Neural crest cell (in vitro differentiated cells): ENCODE measurements at regions not wholly inside any gene's neighbourhood (a gene's known extent, or its start where the extent isn't known, plus 50 kb on each side); places are given as distances from the start of the nearest gene placed in this dataset.
"Not testable (repeated sequence)": the region's sequence is repeated elsewhere in the genome, so short reads cannot be mapped to it uniquely, and the experiment has no call there.

ENCODE experiments used
- DNase-seq: peaks from one replicate; pipeline ENCODE4 v3.0.0; 2021; ENCODE audit warnings: low read depth, mixed read lengths, low spot score
- H3K27ac Mint-ChIP-seq: one replicate; pipeline ENCODE4 v1.8.0; 2021; ENCODE audit warnings: mild to moderate bottlenecking, mixed read lengths; ENCODE audit not compliant: unreplicated experiment
- H3K27me3 Mint-ChIP-seq: 2 replicates; pipeline ENCODE4 v1.8.0; 2021; ENCODE audit warnings: low read depth, mild to moderate bottlenecking, mixed read lengths
- H3K36me3 Mint-ChIP-seq: 2 replicates; pipeline ENCODE4 v1.8.0; 2021; ENCODE audit warnings: low read depth, mild to moderate bottlenecking, mixed read lengths
- H3K4me1 Mint-ChIP-seq: 2 replicates; pipeline ENCODE4 v1.8.0; 2021; ENCODE audit warnings: mixed read lengths
- H3K4me3 Mint-ChIP-seq: one replicate; pipeline ENCODE4 v1.8.0; 2021; ENCODE audit warnings: mild to moderate bottlenecking, mixed read lengths
- H3K9me3 Mint-ChIP-seq: 2 replicates; pipeline ENCODE4 v1.8.0; 2021; ENCODE audit warnings: mixed read lengths
- TF ChIP-seq, protein P1 (sequence below): fragments of 200-600 bp; sonication (generic); conservative IDR thresholded peaks from 2 replicates; pipeline ENCODE4 v1.5.0; 2021; ENCODE audit warnings: antibody characterized with exemption, mild to moderate bottlenecking

DNA sequence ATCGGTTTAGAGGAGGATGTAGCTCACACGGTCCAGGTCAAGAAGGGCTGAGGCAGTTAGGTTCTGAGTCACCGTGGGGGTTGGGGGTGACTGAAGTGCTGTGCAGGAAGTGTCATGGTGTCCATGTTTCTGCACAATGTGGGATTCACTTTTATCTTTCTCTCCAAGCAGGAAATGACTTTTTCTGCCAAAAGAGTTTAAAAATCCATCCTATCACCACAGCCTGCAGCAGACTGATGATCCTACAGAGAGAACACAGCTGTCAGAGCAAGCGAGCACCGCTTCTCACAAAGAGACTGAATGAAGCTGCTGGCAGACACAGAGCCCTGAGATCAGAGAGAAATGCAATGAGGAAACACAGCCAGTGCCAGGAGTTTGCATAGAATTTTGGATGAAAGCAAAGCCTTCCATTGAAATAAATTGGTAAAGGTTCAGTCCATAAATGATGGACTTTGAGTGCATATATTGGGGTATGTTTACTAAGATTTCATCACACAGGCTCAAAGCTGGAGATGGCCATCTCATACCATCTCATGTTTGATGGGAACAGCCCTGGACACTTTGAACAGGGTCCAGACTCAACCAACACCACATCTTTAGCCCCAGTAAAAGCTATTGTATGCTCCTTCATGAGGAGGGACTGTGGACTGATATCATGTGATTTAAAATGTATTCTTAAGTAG lies 213.9 kb upstream of the FBXL7 start:
- no peaks in the 10 kb centered on the region for H3K27me3 Mint-ChIP-seq
- DNase-seq, result no peak

DNA sequence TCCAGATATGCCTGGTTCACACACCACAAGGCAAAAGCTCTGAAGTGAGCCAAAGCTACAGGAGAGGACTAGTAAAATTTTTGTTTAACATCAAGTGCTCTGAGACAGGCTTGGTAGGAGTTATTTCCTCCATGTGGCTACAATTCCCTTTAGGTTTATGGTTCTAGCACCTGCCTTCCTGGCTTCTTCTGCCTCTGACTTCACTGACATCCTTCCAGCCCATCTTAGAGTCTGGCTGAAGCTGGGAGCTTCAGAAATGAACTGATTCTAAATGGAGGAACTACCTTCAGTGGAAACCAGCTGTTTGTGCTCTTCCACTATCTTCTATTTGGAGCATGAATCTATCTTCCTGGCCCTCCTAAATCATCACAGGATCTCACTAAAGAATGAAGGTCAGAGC lies 215.3 kb upstream of the FBXL7 start:
- peaks cover 2% of the 10 kb centered on the region for H3K9me3 Mint-ChIP-seq
- no peaks in the 10 kb centered on the region for H3K36me3 Mint-ChIP-seq
- no peak overlapping the region for H3K27ac Mint-ChIP-seq
- H3K27me3 Mint-ChIP-seq, result no peaks in the 10 kb centered on the region
- TF ChIP-seq, protein P1, sequence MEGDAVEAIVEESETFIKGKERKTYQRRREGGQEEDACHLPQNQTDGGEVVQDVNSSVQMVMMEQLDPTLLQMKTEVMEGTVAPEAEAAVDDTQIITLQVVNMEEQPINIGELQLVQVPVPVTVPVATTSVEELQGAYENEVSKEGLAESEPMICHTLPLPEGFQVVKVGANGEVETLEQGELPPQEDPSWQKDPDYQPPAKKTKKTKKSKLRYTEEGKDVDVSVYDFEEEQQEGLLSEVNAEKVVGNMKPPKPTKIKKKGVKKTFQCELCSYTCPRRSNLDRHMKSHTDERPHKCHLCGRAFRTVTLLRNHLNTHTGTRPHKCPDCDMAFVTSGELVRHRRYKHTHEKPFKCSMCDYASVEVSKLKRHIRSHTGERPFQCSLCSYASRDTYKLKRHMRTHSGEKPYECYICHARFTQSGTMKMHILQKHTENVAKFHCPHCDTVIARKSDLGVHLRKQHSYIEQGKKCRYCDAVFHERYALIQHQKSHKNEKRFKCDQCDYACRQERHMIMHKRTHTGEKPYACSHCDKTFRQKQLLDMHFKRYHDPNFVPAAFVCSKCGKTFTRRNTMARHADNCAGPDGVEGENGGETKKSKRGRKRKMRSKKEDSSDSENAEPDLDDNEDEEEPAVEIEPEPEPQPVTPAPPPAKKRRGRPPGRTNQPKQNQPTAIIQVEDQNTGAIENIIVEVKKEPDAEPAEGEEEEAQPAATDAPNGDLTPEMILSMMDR, result no peak
- peaks cover 8% of the 10 kb centered on the region for H3K4me1 Mint-ChIP-seq
- no peak for DNase-seq
- H3K4me3 Mint-ChIP-seq, result no peak overlapping the region

More for the DNA sequence above, 213.9 kb upstream of the FBXL7 start:
- Mint-ChIP-seq H3K27ac (no peak overlapping the region), H3K4me1 (peaks cover 8% of the 10 kb centered on the region), H3K4me3 (no peak overlapping the region), H3K9me3 (peaks cover 2% of the 10 kb centered on the region), H3K36me3 (no peaks in the 10 kb centered on the region)
- TF ChIP-seq, protein P1, result no peak

- TF ChIP-seq, protein P1, result no peak
- DNase-seq, result no peak
- Mint-ChIP-seq H3K27ac (no peak overlapping the region), H3K9me3 (peaks cover 2% of the 10 kb centered on the region), H3K27me3 (no peaks in the 10 kb centered on the region), H3K36me3 (no peaks in the 10 kb centered on the region), H3K4me3 (no peak overlapping the region), H3K4me1 (peaks cover 8% of the 10 kb centered on the region)
Observed at GRCh38 chr5:15283076-15283475, 216.9 kb upstream of the FBXL7 start.

DNA sequence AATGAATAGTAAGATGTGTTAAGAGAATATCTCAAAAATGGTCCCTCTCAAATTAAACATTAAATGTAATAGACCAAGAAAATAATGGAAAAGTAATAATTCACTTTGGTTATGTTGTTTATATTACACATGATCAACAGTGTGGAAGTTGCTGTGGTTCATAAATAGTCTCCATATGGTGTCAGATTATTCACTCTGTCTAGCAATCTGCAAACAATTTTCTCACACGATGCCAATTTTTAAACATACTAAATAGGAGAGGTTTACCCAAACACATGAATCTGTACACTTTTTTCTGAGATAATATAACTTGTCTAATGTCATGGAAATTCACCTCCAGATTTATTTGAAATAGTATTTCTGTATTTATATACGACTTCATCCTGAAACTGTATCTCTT lies 217.4 kb upstream of the FBXL7 start:
- H3K27me3 Mint-ChIP-seq, result no peaks in the 10 kb centered on the region
- no peaks in the 10 kb centered on the region for H3K36me3 Mint-ChIP-seq
- no peak for DNase-seq
- H3K9me3 Mint-ChIP-seq, result peaks cover 2% of the 10 kb centered on the region
- H3K27ac Mint-ChIP-seq, result no peak overlapping the region
- peaks cover 8% of the 10 kb centered on the region for H3K4me1 Mint-ChIP-seq
- TF ChIP-seq, protein P1, result no peak
- no peak overlapping the region for H3K4me3 Mint-ChIP-seq

GRCh38 chr5:15271596-15271995 lies 228.4 kb upstream of the FBXL7 start:
- not testable (repeated sequence) for DNase-seq

DNA sequence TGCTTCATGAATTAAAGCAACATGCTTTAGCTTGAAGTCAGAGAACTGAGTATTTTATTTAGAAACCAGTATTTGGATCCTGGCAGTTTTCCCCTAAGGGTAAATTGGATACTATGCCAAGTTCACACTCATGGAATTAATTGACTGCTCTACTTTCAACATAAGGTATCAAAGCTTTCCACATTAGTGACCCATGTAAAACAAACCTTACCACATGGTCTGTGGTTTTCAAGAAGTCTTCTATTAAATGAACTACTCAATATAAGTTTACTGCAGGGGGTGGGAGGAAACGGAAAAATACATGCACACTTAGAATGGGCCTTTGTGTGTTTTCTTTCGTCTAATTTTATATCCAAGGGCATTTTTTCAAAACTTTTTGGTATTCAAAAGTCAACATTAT lies 232.0 kb upstream of the FBXL7 start:
- Mint-ChIP-seq H3K36me3 (no peaks in the 10 kb centered on the region), H3K4me3 (no peak overlapping the region)

More at GRCh38 chr5:15271596-15271995, 228.4 kb upstream of the FBXL7 start:
- H3K27ac Mint-ChIP-seq, H3K4me1 Mint-ChIP-seq, H3K9me3 Mint-ChIP-seq, H3K27me3 Mint-ChIP-seq, H3K4me3 Mint-ChIP-seq, H3K36me3 Mint-ChIP-seq: not testable (repeated sequence)

More for the DNA sequence above, 232.0 kb upstream of the FBXL7 start:
- TF ChIP-seq, protein P1, result no peak
- H3K27ac Mint-ChIP-seq, result no peak overlapping the region
- DNase-seq, result no peak
- H3K27me3 Mint-ChIP-seq, result no peaks in the 10 kb centered on the region
- no peaks in the 10 kb centered on the region for H3K4me1 Mint-ChIP-seq
- H3K9me3 Mint-ChIP-seq, result peaks cover 12% of the 10 kb centered on the region
